H1 (cell line): ENCODE measurements at regions not wholly inside any gene's neighbourhood (a gene's known extent, or its start where the extent isn't known, plus 50 kb on each side); places are given as distances from the start of the nearest gene placed in this dataset.

ENCODE experiments used
- CTCF ChIA-PET: fragments of 300-600 bp; sonication (Branson Sonifier 250); formaldehyde crosslinking; loops from one replicate; lab custom pipeline; 2021; ENCODE audit not compliant: partially characterized antibody; lab: Charles Lee
- POLR2A ChIA-PET: fragments of 300-600 bp; sonication (Branson Sonifier 250); formaldehyde crosslinking; loops from one replicate; lab custom pipeline; 2021; ENCODE audit warnings: inconsistent platforms; ENCODE audit not compliant: partially characterized antibody; lab: Charles Lee
- DNase-seq, 2 experiments: peaks; one replicate each; pipeline versions ENCODE4 v3.0.0 to v3.0.0-alpha.2; 2010 to 2022; ENCODE audit warnings: low spot score in 2 of 2, low read depth in 1 of 2, mixed read lengths in 1 of 2
- FAIRE-seq: peaks from 2 replicates; lab custom pipeline; 2011; peaks lifted over from hg19 to GRCh38; lab: Jason Lieb, UNC
- H2AFZ ChIP-seq: 2 replicates; pipeline ENCODE4 v1.8.1; 2012; ENCODE audit warnings: low read length, inconsistent platforms
- H2AK5ac ChIP-seq: 2 replicates; pipeline ENCODE4 v1.6.1; 2013; ENCODE audit warnings: low read depth, low read length
- H2BK120ac ChIP-seq: replicated peaks from 2 replicates; pipeline ENCODE3; 2013; ENCODE audit warnings: low read depth, low read length, inconsistent platforms
- H2BK12ac ChIP-seq: 2 replicates; pipeline ENCODE4 v1.6.1; 2013; ENCODE audit warnings: low read depth, low read length
- H2BK15ac ChIP-seq: 2 replicates; pipeline ENCODE4 v1.6.1; 2013; ENCODE audit warnings: low read length
- H2BK20ac ChIP-seq: 2 replicates; pipeline ENCODE4 v1.6.1; 2013; ENCODE audit warnings: low read length
- H2BK5ac ChIP-seq: 2 replicates; pipeline ENCODE4 v1.6.1; 2013; ENCODE audit warnings: low read depth, low read length
- H3K14ac ChIP-seq: 2 replicates; pipeline ENCODE4 v1.6.1; 2013; ENCODE audit warnings: inconsistent platforms; ENCODE audit not compliant: insufficient read length
- H3K18ac ChIP-seq: 2 replicates; pipeline ENCODE4 v1.6.1; 2013; ENCODE audit warnings: low read length; ENCODE audit errors: extremely low read depth
- H3K23ac ChIP-seq: 2 replicates; pipeline ENCODE4 v1.6.1; 2013; ENCODE audit warnings: inconsistent platforms; ENCODE audit not compliant: insufficient read length
- H3K23me2 ChIP-seq: 2 replicates; pipeline ENCODE4 v1.6.1; 2013; ENCODE audit warnings: low read depth, low read length
- H3K27ac ChIP-seq: 2 replicates; pipeline ENCODE4 v1.6.1; 2011; ENCODE audit warnings: low read depth, low read length, inconsistent platforms
- H3K27me3 ChIP-seq, 4 experiments: replicated peaks in 1 of 4; 1 replicate in 1 of 4; 2 replicates in 3 of 4; pipeline versions ENCODE4 v1.6.1 to v1.8.1; 2011 to 2013; ENCODE audit warnings: low read length in 3 of 4, mild to moderate bottlenecking in 3 of 4, inconsistent platforms in 2 of 4, mixed read lengths in 2 of 4, moderate library complexity in 1 of 4; ENCODE audit not compliant: control insufficient read depth in 3 of 4, insufficient read depth in 3 of 4; ENCODE audit errors: extremely low read depth in 1 of 4
- H3K36me3 ChIP-seq, 4 experiments: 2 replicates each; pipeline versions ENCODE4 v1.6.1 to v1.8.1; 2011 to 2013; ENCODE audit warnings: mild to moderate bottlenecking in 4 of 4, low read length in 3 of 4, moderate library complexity in 2 of 4, control low read depth in 1 of 4, inconsistent platforms in 1 of 4; ENCODE audit not compliant: insufficient read depth in 4 of 4, control insufficient read depth in 2 of 4
- H3K4ac ChIP-seq: replicated peaks from 2 replicates; pipeline ENCODE3; 2013; ENCODE audit warnings: low read length, low read depth, mixed read lengths, inconsistent platforms; ENCODE audit not compliant: insufficient read length
- H3K4me1 ChIP-seq, 4 experiments: replicated peaks in 1 of 4; 1 replicate in 1 of 4; 2 replicates in 3 of 4; pipeline versions ENCODE4 v1.6.1 to v1.8.1; 2011 to 2013; ENCODE audit warnings: low read length in 3 of 4, inconsistent platforms in 2 of 4, mixed read lengths in 1 of 4; ENCODE audit not compliant: insufficient read depth in 4 of 4, control insufficient read depth in 3 of 4
- H3K4me2 ChIP-seq, 2 experiments: 2 replicates each; pipeline versions ENCODE4 v1.6.1 to v1.8.1; 2011 to 2013; ENCODE audit warnings: low read depth in 2 of 2, low read length in 2 of 2, control low read depth in 1 of 2, inconsistent platforms in 1 of 2, mild to moderate bottlenecking in 1 of 2; ENCODE audit not compliant: insufficient read depth in 1 of 2
- H3K4me3 ChIP-seq, 4 experiments: fragments of 200-600, 300-600 bp in 1 of 4; sonication (generic), shearing (Covaris generic), sonication (Bioruptor Twin) in 1 of 4; 2 replicates each; pipeline versions ENCODE4 v1.5.1 to v1.8.1; 2011 to 2016; ENCODE audit warnings: low read length in 4 of 4, low read depth in 3 of 4, control low read depth in 2 of 4, inconsistent platforms in 2 of 4, mild to moderate bottlenecking in 2 of 4, mixed read lengths in 1 of 4, moderate library complexity in 1 of 4; ENCODE audit not compliant: insufficient read depth in 2 of 4; ENCODE audit errors: extremely low read depth in 1 of 4
- H3K56ac ChIP-seq: replicated peaks from 2 replicates; pipeline ENCODE3; 2013; ENCODE audit warnings: low read depth, mild to moderate bottlenecking, mixed read lengths, low read length, inconsistent platforms; ENCODE audit not compliant: insufficient read length
- H3K79me1 ChIP-seq: 2 replicates; pipeline ENCODE4 v1.6.1; 2013; ENCODE audit warnings: low read depth, low read length, control low read depth
- H3K79me2 ChIP-seq, 2 experiments: 2 replicates each; pipeline versions ENCODE4 v1.6.1 to v1.8.1; 2012 to 2013; ENCODE audit warnings: low read length in 2 of 2, mild to moderate bottlenecking in 2 of 2, inconsistent platforms in 1 of 2; ENCODE audit not compliant: insufficient read depth in 2 of 2, control insufficient read depth in 1 of 2
- H3K9ac ChIP-seq, 4 experiments: replicated peaks in 1 of 4; 1 replicate in 1 of 4; 2 replicates in 3 of 4; pipeline versions ENCODE4 v1.6.1 to v1.8.1; 2011 to 2013; ENCODE audit warnings: low read depth in 3 of 4, low read length in 3 of 4, control low read depth in 2 of 4, mild to moderate bottlenecking in 2 of 4, moderate library complexity in 2 of 4, inconsistent platforms in 1 of 4; ENCODE audit errors: extremely low read depth in 1 of 4
- H3K9me3 ChIP-seq, 2 experiments: 2 replicates each; pipeline versions ENCODE4 v1.6.1 to v1.8.1; 2012 to 2013; ENCODE audit warnings: mild to moderate bottlenecking in 2 of 2, moderate library complexity in 2 of 2, control low read depth in 1 of 2, inconsistent platforms in 1 of 2, low read depth in 1 of 2, low read length in 1 of 2, mixed read lengths in 1 of 2; ENCODE audit not compliant: insufficient read depth in 2 of 2
- H4K20me1 ChIP-seq, 2 experiments: replicated peaks in 1 of 2; 2 replicates each; pipeline versions ENCODE3 to v1.8.1; 2011 to 2013; ENCODE audit warnings: inconsistent platforms in 2 of 2, low read length in 2 of 2, mild to moderate bottlenecking in 1 of 2; ENCODE audit not compliant: insufficient read depth in 2 of 2, control insufficient read depth in 1 of 2
- H4K5ac ChIP-seq: 2 replicates; pipeline ENCODE4 v1.6.1; 2013; ENCODE audit warnings: low read length, low read depth, mixed read lengths, inconsistent platforms; ENCODE audit not compliant: insufficient read length
- H4K8ac ChIP-seq: 2 replicates; pipeline ENCODE4 v1.8.0; 2013; ENCODE audit warnings: mild to moderate bottlenecking, moderate library complexity, low read length, inconsistent platforms; ENCODE audit not compliant: insufficient read depth; ENCODE audit errors: extremely low read depth
- H4K91ac ChIP-seq: replicated peaks from 2 replicates; pipeline ENCODE3; 2013; ENCODE audit warnings: low read length, mixed read lengths, inconsistent platforms; ENCODE audit not compliant: insufficient read length
- CREB1 ChIP-seq: IDR thresholded peaks from 2 replicates; pipeline ENCODE4 v1.6.1; 2012; ENCODE audit warnings: inconsistent platforms
- POLR2AphosphoS5 ChIP-seq: IDR thresholded peaks from 2 replicates; pipeline ENCODE4 v1.6.1; 2011; ENCODE audit warnings: low read depth, low read length
- SP1 ChIP-seq: IDR thresholded peaks from 2 replicates; pipeline ENCODE4 v1.6.1; 2011; ENCODE audit warnings: low read depth, low read length
- SUZ12 ChIP-seq: fragments of 200-600 bp; sonication (generic); IDR thresholded peaks from 2 replicates; pipeline ENCODE4 v1.6.1; 2012; ENCODE audit warnings: mild to moderate bottlenecking, inconsistent platforms, low read length, moderate library complexity, mixed read lengths
- WGBS, 2 experiments: shearing (Covaris generic) in 1 of 2; methylation state at CpG; one replicate each; pipeline versions ENCODE4 v1.1.6 to v1.1.7; 2013 to 2015; ENCODE audit warnings: low lambda C conversion rate in 2 of 2, mixed read lengths in 2 of 2, inconsistent platforms in 1 of 2, low coverage in 1 of 2, missing lambda C conversion rate in 1 of 2; ENCODE audit not compliant: insufficient replicate concordance in 2 of 2, insufficient coverage in 1 of 2, insufficient read length in 1 of 2; ENCODE audit errors: extremely low coverage in 1 of 2, missing lambda C conversion rate in 1 of 2; 5-methylcytosine and 5-hydroxymethylcytosine counted together

- Histone ChIP-seq H2BK12ac (no peak overlapping the region), H2AFZ (no peak overlapping the region), H2AK5ac (no peak overlapping the region), H3K14ac (no peak overlapping the region), H2BK120ac (no peak overlapping the region), H3K27ac (no peak overlapping the region), H2BK5ac (no peak overlapping the region), H3K4me3 (no peak overlapping the region), H3K4ac (no peak overlapping the region), H3K23me2 (no peaks in the 10 kb centered on the region), H4K91ac (no peak overlapping the region), H4K20me1 (no peaks in the 10 kb centered on the region), H3K36me3 (no peaks in the 10 kb centered on the region), H2BK15ac (no peak overlapping the region), H3K18ac (no peak overlapping the region), H3K4me1 (no peaks in the 10 kb centered on the region), H4K8ac (no peak overlapping the region), H3K23ac (no peak overlapping the region), H3K9me3 (no peaks in the 10 kb centered on the region), H3K27me3 (no peaks in the 10 kb centered on the region), H3K4me2 (no peak overlapping the region), H3K56ac (no peak overlapping the region), H3K9ac (no peak overlapping the region), H2BK20ac (no peak overlapping the region), H4K5ac (no peak overlapping the region), H3K79me1 (no peaks in the 10 kb centered on the region), H3K79me2 (no peaks in the 10 kb centered on the region)
- ChIA-PET CTCF (no interaction called here), POLR2A (no interaction called here)
- no peak for FAIRE-seq
- 89% methylated on average over 3 of the region's 3 CpGs; no CpG with 5 or more reads in 1 of the 2 experiments for WGBS, 2 experiments
- no peak for DNase-seq
- TF ChIP-seq SP1 (no peak), SUZ12 (no peak), POLR2AphosphoS5 (no peak), CREB1 (no peak)
These were observed 132.0 kb upstream of the RAI2 start for GRCh38 chrX:17993062-17993461.
